Occipital lobe (tissue), 1 donor: ENCODE measurements at regions not wholly inside any gene's neighbourhood (a gene's known extent, or its start where the extent isn't known, plus 50 kb on each side); places are given as distances from the start of the nearest gene placed in this dataset.
"Not testable (repeated sequence)": the region's sequence is repeated elsewhere in the genome, so short reads cannot be mapped to it uniquely, and the experiment has no call there.

ENCODE experiments used
- DNase-seq: peaks from one replicate; lab custom pipeline; 2025; lab: John Stamatoyannopoulos, UW

- no peak for DNase-seq
Observed at GRCh38 chr11:121870206-121871045, 245.6 kb downstream of the BLID start.

DNA sequence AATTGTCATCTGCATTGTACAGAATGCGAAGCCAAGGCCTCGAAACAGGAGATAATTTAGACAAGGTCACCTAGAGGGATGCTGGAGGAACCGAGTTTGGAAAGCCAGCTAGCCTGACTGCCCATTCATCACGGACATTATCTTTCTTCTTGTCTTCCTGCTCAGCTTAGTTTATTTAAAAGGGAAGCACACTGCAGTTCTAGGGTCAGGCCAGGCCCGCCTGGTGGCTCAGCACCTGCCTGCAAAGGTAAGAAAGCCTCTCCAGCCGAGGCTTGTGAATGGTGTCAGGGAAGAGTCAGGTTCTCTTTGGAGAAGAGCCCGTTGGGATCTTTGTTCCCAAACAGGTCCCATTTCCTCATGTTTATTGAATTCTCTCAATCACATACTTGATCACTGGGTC, 246.5 kb downstream of the BLID start:
- no peak for DNase-seq

DNA sequence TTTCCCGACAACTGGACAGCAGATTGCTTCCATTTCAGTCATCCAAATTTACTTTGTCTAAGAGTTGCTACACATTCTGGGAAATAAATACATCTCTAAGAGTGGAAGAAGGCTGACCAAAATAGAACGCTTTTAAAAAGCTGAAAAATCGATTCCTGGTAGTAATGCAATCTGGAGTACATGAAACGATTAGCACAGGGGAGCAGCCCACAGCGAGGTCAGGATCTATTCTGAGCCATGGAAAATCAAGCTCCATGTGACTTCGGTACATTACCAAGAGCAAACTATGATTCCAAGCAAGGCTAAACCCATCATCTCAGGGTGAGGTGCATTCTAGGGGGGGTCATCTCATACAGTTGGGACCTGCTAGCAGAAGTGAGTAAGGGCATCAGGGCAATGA, 249.3 kb downstream of the BLID start:
- no peak for DNase-seq

DNA sequence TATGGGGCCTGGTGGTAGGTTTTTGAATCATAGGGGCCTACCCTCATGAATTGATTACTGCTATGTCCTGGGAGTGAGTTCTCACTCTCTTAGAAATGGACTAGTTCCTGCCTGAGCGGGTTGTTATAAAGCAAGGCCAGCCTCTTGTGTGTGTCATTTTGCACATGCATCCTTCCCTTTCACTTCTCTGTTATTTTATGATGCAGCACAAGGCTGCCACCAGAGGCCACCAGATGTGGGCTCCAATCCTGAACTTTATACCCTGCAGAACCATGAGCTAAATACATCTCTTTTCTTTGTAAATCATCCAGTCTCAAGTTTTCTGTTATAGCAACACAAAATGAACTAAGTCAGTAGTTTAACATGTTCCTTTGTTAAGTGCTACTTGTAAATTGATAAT, 251.4 kb downstream of the BLID start:
- DNase-seq: no peak

DNA sequence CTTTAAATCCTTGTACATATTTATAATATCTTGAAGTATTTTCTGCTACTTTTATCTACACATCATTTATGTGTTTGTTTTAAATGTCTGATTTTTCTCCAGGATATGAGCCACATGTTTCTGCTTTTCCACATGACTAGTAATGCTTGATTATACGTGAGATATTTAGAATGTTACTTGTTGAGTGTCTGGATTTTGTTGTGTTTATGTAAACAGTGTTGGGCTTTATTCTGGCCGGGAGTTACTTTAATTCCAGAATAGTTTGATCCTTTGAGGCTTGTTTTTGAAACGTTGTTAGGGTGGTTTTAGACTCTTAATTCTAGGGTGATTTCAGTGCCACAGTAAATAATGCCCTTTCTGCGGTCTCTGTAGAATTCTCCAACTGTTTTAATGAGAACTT, 252.9 kb downstream of the BLID start:
- no peak for DNase-seq

GRCh38 chr11:121855138-121855537, 260.9 kb downstream of the BLID start:
- not testable (repeated sequence) for DNase-seq

DNA sequence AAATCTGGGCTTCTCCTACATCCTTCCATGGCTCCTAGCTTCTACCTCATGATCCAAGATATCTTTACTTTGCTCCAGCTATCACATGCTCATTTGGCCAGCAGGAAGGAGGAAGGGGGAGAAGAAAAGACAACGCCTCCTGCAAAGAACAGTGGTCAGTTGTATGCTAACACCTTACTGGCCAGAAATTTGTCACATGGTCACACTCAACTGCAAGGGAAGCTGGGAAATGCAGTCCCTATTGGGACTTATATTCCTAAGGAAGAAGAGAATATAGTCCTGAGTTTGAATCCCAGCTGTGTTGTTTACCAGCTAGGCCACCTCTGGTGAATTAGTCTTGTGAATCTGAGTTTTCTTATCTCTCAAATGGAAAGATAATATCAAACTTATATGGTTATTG, 272.0 kb downstream of the BLID start:
- no peak for DNase-seq

- no peak for DNase-seq
Observed at GRCh38 chr11:121842192-121842585, 273.8 kb downstream of the BLID start.

DNA sequence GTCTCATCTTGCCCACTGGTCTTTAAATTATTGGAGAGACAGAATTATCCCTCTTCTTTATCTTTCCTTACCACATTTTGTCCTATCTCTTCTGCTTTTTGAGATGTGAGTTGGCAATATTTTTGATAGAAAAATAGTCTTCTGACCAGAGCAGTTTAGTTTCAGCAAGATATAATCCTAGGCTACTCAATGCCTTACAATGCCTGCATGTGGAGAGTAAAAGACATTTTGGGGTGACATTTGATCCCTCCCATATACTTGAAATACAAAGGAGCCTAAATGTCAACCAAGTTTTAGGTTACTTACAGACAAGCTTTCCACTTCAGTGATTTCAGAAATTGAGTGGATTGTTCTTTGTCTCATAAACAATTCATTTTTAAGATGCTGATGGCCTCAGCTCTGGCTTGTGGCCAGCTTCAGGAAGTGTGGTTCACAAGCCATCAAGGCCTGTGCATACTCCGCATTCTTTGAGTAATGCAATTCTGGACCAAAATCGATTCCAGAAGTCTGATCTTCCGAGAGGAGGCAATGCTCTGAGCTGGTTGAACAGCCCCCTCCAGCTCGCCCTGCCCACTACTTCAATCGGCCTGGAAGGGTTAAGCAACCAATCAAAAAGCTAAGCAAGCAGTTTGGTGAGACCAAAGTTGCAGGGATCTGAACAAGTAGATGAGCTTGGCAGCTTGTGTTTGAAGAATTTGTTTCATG, 274.4 kb downstream of the BLID start:
- no peak for DNase-seq

DNA sequence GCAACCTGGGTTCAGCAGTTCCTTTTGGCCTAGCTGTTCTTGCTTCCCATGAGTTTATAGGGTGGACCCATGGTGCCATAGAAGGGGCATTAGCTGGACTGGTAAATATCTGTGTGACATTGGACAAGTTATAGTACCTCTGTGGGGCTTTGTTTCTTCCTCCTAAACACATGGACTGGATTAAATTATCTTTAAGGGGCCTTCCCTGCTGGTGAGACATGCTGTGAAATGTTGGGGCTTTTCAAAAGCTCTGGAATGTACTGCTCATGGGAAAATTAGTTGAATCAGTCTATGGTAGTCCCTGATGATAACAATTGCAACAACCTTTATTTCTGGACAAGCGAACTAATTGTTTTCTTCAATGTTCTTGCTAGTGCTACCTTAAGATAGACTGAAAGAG, 276.2 kb downstream of the BLID start:
- DNase-seq: no peak

- no peak for DNase-seq
Observed at GRCh38 chr11:121838571-121838970, 277.4 kb downstream of the BLID start.

DNA sequence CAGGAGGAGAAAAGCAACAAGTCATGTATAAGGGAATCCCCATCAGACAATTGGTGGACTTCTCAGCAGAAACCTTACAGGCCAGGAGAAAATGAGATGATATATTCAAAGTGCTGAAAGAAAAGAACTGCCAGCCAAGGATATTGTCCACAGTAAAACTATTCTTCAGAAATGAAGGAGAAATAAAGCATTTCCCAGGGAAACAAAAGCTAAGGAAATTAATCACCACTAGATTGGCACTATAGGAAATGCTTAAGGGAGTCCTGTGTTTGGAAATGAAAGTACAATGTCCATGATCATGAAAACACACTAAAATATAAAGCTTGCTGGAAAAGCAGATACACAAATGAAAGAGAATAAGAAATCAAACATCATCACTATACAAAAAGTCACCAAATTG, 282.0 kb downstream of the BLID start:
- DNase-seq: no peak

DNA sequence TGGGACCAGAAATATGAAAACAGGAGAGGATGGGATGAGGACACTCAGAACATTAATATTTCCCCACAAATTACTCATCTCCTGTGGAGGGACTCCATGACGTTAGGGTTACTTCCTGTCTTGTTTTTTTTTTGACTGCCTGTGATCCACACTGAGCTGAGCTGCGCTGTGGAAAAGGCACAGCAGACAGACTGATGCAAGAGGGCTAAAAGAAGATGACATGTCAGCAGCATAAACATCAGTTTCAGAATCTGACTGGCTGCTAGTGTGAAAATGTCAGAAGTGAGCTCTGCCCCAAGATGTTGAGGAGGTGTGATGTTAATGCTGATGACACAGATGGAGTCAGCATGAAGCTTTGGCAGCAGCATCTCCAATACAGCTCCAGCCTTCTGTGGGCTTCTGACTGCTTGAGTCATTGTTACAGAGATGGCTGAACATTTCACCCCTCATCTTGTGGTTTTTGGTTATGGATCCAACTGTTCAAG, 286.8 kb downstream of the BLID start:
- peak; percentile 5 for DNase-seq

DNA sequence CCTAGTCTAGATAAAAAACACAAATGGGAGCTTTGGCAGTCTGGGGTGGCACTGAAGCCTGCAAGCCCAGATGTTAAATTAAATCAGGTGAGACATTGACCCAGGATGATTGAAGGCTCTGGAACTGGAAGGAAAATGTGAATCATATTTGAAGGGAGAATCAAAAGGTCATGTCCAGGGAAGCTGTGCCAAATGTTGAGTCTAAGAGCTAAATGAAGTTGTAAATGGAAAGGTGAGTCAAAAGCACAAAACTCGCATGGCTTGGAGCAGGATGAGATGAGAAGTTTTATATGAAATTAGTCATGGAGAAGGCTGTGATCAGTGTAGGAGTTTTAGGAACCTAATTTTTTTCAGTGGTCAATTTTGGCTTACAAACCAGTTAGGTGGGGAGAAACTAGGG, 301.1 kb downstream of the BLID start:
- no peak for DNase-seq

- no peak for DNase-seq
Observed at GRCh38 chr11:121814296-121814695, 301.7 kb downstream of the BLID start.

DNA sequence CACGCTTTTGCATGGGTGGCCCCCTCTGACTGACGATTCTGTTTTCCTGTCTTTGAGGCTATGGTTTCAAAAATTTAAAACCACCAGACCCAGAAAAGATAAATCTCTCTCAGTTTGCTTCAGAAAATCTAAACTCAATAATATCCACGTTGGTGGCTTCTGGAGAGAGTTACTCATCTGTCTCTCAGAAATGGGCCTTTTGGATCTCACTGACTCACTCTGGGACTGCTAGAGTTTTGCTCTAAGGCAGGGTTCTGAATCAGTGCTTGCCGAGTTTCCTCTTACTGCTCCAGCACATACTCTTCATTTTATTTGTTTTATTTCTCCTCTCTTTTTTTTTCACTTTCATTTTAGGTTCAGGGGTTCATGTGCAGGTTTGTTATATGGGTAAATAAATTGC, 305.7 kb downstream of the BLID start:
- DNase-seq: no peak

DNA sequence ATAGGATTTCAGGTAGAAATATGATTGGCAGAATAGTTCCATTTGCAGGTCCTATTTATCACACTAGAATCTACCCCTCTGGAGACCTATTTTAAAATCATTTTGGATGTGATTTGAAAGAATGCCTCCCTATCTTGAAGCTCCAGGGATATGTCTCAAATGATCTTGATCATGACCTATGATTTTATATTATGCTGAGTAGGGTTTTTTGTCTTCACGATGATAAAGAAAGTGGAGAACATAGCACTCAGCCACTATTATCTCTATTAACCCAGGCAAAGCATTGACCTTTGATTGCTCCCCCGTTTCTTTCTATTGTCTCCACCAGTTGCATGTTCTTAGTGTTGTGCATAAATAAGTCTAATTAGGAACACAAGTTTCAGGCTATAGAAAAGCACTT, 307.9 kb downstream of the BLID start:
- DNase-seq: no peak

DNA sequence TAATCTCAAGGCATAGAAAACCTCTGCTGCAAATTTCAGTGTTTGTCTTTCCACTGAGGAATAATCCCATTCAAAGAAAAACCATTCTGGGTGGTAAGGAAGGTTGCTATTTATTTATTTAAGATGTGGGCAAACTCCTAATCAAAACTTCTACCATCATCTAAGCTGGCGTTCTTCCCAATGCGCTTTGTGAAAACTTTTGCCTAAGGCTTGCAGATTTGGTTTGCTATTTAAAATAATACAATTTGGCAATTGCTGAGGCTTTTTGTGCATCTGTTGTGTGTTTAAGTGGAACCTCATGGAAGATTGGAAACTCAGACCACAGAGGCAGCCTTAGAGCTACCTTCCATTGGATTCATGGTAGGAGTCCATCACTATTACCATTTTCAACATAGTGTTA, 309.0 kb downstream of the BLID start:
- DNase-seq: no peak

DNA sequence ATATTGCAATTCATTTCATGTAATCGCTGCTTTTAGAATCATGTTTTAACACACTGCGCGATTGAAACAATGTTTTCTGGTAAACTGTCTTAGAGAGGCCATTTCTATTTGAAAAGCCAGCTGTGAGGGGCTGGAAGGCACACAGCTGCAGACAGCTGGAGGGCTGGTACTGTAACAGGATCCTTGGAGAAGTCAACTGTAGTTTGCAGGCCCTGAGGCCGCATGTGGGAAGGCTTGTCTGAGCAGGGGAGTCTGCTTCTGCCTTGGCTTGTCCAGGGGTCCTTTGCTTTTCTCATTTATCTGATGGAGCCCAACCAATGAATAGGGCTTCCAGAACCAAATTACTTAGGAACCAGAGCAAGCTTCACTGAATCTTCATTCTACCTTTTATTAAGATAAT, 313.5 kb downstream of the BLID start:
- no peak for DNase-seq

DNA sequence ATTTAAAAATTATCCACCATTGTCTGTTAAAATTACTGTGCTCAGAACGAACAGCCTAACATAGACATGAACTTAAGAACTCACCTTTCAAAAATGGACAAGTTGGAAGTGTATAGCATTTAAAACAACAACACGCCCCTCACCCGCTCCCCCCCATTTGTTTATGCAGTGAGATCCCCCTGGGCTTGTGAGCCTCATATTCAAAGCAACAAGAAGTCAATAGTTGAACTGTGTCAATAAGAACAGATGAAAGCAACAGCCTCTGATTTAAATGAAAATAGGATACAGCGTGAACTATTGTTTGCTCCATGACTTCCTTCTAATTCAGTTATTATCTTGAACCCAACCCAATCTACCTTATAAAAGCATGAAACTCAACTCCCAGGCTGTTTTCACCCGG, 314.2 kb downstream of the BLID start:
- no peak for DNase-seq

DNA sequence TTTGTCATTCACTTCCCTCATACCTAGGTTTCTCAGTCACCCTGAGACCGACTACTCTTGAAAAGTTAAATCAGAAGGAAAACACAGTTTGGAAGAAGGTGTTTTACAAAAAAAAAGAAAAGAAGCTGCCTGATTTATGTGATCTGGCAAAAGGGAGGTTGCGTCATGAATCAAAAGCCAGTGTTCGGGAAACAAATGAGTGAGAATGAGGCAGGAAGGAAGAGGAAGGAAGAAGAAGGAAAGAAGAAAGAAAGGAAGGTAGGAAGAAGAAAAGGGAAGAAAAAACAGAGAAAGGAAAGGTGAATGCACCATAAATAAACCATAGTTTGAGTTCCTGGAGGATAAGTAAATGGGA, 314.6 kb downstream of the BLID start:
- DNase-seq: no peak

GRCh38 chr11:121800731-121801393, 315.2 kb downstream of the BLID start:
- no peak for DNase-seq

DNA sequence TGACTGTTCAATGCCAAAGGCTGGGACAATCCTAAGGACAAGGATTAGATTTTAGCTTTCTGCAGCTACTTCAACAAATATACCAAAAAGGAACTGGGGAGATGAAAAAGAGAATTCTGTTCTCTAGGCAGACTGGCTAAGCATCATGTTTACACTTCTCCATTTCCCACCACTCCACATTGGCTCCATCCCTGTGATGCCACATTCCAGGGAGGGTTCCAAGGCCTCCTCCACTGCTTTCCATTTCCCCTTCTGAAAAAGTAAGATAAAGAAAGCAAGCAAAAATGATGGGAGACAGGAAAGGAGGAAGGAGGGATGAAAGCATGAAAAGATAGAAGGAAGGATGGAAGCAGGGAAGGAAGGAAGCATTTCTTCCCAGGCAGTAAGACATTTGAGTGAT, 315.8 kb downstream of the BLID start:
- no peak for DNase-seq
